ENCODE measurements at regions not wholly inside any gene's neighbourhood (a gene's known extent, or its start where the extent isn't known, plus 50 kb on each side); places are given as distances from the start of the nearest gene placed in this dataset.
"Not testable (repeated sequence)": the region's sequence is repeated elsewhere in the genome, so short reads cannot be mapped to it uniquely, and the experiment has no call there.

GRCh38 chr1:60847855-60848582 lies 234.3 kb upstream of the NFIA start:
- intact Hi-C loops (cut with micrococcal nuclease; ENCODE audit: unreplicated experiment): loop anchor here (2.0 to 5.0 kb wide), 4 partner anchors 195 to 1005 kb away; no protein-coding TSS in a partner anchor
- CTCF ChIA-PET: interaction anchor here (0.6 to 1.7 kb wide), 10 partner anchors 10 to 1005 kb away, joined by 3 to 9 read pairs (median 4); no protein-coding TSS in a partner anchor
- Histone ChIP-seq H3K9me3 (ENCODE audit: low read depth, low read length, poor library complexity, severe bottlenecking) (no peaks in the 10 kb centered on the region), H3K27me3 (replicated peaks; ENCODE audit: insufficient read depth, low read depth, low read length, poor library complexity) (no peaks in the 10 kb centered on the region), H3K4me3 (ENCODE audit: low read depth, low read length, poor library complexity, severe bottlenecking) (no peak overlapping the region), H3K27ac (ENCODE audit: low read depth, low read length, poor library complexity, severe bottlenecking) (no peak overlapping the region), H3K36me3 (ENCODE audit: insufficient read depth, low read length, poor library complexity, severe bottlenecking) (no peaks in the 10 kb centered on the region), H3K4me1 (ENCODE audit: insufficient read depth, low read length, poor library complexity, severe bottlenecking) (no peaks in the 10 kb centered on the region)
- POLR2A ChIA-PET (ENCODE audit: low non-redundant PET): interaction anchor here (0.7 kb wide), 1 partner anchor 11 kb away, joined by 4 read pairs; no protein-coding TSS in a partner anchor
- no peak for DNase-seq (ENCODE audit: low spot score)
- TF ChIP-seq CTCF (conservative IDR thresholded peaks at IDR 0.05; ENCODE audit: low read depth, low read length) (no peak), EZH2 (IDR thresholded peaks at IDR 0.05; ENCODE audit: borderline replicate concordance, low read depth, low read length, poor library complexity, severe bottlenecking) (no peak)
- no TSS peak for BruUV-seq (replicated peaks)

GRCh38 chr1:60847391-60847790 lies 235.0 kb upstream of the NFIA start:
- Histone ChIP-seq H3K27me3 (replicated peaks; ENCODE audit: insufficient read depth, low read depth, low read length, poor library complexity) (no peaks in the 10 kb centered on the region), H3K9me3 (ENCODE audit: low read depth, low read length, poor library complexity, severe bottlenecking) (no peaks in the 10 kb centered on the region), H3K27ac (ENCODE audit: low read depth, low read length, poor library complexity, severe bottlenecking) (no peak overlapping the region), H3K36me3 (ENCODE audit: insufficient read depth, low read length, poor library complexity, severe bottlenecking) (no peaks in the 10 kb centered on the region), H3K4me3 (ENCODE audit: low read depth, low read length, poor library complexity, severe bottlenecking) (no peak overlapping the region), H3K4me1 (ENCODE audit: insufficient read depth, low read length, poor library complexity, severe bottlenecking) (no peaks in the 10 kb centered on the region)
- ChIA-PET POLR2A (ENCODE audit: low non-redundant PET) (no interaction called here), CTCF (interaction anchor here (1.5 kb wide), 1 partner anchor 11 kb away, joined by 5 read pairs; no protein-coding TSS in a partner anchor)
- no peak for TF ChIP-seq CTCF (conservative IDR thresholded peaks at IDR 0.05; ENCODE audit: low read depth, low read length)
- no peak for TF ChIP-seq EZH2 (IDR thresholded peaks at IDR 0.05; ENCODE audit: borderline replicate concordance, low read depth, low read length, poor library complexity, severe bottlenecking)
- intact Hi-C loops (cut with micrococcal nuclease; ENCODE audit: unreplicated experiment): loop anchor here (5.0 kb wide), 1 partner anchor 565 kb away; no protein-coding TSS in a partner anchor
- no peak for DNase-seq (ENCODE audit: low spot score)
- no TSS peak for BruUV-seq (replicated peaks)

- H3K36me3 ChIP-seq (ENCODE audit: insufficient read depth, low read length, poor library complexity, severe bottlenecking); H3K4me3 ChIP-seq (ENCODE audit: low read depth, low read length, poor library complexity, severe bottlenecking); DNase-seq (ENCODE audit: low spot score); H3K27me3 ChIP-seq (replicated peaks; ENCODE audit: insufficient read depth, low read depth, low read length, poor library complexity); H3K9me3 ChIP-seq (ENCODE audit: low read depth, low read length, poor library complexity, severe bottlenecking); H3K27ac ChIP-seq (ENCODE audit: low read depth, low read length, poor library complexity, severe bottlenecking); BruUV-seq (replicated peaks); H3K4me1 ChIP-seq (ENCODE audit: insufficient read depth, low read length, poor library complexity, severe bottlenecking); POLR2A ChIA-PET (ENCODE audit: low non-redundant PET): not testable (repeated sequence)
- CTCF ChIA-PET: interaction anchor here (0.6 kb wide), 1 partner anchor 824 kb away, joined by 5 read pairs; no protein-coding TSS in a partner anchor
- intact Hi-C loops (cut with micrococcal nuclease; ENCODE audit: unreplicated experiment): loop anchor here (5.0 kb wide), 1 partner anchor 563 kb away; no protein-coding TSS in a partner anchor
Measured at GRCh38 chr1:60845659-60846058, 236.7 kb upstream of the NFIA start.

Data from A673 (cell line).